GM18867 (cell line): ENCODE measurements at regions not wholly inside any gene's neighbourhood (a gene's known extent, or its start where the extent isn't known, plus 50 kb on each side); places are given as distances from the start of the nearest gene placed in this dataset.
A peak's percentile ranks its signal among the peaks of the same experiment; 100 is the strongest.

Experiments
- ATAC-seq: cut with Tn5 transposase; IDR thresholded peaks from one replicate; pipeline ENCODE4 v1.9.1; 2021; ENCODE audit warnings: mild to moderate bottlenecking, moderate library complexity; ENCODE audit not compliant: unreplicated experiment

DNA sequence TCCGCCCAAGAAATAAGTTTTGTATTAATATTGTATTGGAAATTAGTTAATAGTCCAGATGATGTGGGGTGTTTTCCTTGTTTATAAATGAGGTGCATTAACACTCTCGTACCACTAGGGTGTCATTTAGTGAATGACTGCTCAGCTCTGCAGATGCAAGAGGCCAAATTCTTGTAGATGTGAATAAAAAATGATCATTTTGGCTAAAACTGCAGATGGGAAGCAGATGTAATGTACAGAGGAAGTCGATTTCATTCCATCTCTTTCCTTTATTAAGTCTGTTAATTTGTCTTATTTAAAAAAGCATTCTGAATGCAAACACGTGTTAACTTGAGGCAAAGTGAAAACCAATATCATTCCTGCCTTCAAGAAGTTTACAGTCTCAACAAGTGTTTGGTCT is 108.1 kb downstream of the DHX15 start:
- no peak for ATAC-seq

DNA sequence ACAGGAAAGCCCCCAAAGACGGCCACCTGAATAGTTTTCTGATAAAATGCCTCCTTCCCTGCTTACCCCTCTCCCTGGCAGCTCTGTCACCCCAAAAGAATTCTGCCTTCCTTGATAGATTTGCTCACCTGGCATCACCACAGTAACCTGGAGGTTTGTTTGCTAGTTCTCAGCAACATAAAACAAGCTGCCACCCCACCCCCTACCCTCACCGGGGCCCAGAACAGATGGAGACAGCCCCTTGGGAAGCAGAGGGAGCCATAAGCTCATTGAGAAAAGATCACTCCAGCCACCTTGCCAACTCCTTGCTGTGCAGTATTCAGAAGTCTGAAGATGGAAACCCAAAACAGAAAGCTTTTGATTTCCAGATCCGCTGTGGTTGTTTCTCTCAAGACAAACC is 108.6 kb downstream of the DHX15 start:
- ATAC-seq, result no peak

DNA sequence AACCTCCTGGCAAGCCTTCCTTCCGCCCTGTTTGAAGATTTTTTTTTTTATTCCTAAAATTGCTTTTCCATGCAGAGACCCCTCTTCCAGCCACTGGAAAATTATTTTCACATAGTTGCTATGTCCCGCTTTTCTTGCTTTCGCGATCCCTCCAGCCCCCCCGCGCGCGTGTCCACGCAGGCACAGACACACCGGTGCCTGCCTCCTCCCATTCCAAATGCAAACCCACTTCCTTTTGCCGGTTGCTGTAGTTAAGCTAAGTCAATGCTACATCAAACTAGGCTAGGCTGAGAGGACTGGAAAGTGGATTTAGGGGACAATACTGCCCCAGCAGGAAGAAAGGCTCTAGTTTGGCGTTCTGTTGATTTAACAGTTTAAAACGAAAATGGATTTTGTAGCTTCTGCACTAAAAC is 111.0 kb downstream of the DHX15 start:
- ATAC-seq, result no peak

DNA sequence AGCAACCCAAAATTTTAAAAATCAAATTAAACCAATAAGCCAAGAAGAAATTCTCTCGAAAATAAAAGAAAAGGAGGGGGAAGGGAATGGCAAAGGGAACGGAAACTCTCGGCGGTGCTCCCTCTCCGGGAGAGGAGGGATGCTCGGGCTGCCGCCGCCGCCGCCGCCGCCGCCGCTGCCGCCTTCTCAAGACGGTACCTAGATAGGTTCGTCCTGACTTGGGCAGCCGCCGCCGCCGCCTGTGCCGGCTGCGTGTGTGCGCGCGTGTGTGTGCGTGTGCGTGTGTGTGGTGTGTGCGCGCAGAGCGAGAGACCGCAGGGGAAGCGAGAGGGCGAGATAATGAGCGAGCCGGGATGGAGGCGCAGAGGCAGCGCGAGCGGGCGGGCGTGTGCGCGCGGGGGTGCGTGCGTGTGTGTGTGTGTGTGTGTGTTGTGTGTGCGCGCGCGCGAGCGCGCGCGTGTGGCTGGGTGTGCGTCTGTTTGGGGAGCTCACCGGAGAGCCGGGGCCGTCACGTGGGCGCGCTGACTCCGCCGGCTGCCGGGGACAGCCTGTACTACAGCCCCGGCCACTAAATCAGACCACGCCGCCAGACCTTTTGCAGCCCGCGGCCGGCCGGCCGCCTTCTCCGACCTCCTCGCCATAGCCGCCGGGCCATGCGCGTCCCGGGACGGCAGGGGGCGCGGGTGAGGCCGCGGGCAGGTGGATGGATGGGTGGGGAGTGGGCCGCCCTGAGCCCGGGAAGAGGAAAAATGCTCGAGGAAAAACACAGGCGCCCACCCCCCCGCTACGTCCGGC is 111.6 kb downstream of the DHX15 start:
- ATAC-seq, result peak; percentile 80

DNA sequence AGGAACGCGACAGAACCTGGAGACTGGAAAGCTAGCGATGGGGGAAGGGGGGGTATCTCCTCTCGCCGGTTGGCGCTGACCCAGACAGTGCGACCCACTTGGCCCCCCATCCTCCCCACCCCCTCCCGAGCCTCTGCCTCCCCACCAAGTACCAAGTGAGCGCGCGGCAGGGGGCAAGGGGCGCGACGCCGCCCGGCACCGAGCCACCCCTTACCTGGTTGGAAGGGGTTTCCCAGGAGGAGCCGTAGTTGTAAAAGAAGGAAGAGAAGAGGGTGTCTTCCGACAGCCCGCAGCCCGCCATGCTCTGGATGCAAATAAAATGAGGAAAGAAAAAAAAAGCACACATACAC is 112.2 kb downstream of the DHX15 start:
- no peak for ATAC-seq

DNA sequence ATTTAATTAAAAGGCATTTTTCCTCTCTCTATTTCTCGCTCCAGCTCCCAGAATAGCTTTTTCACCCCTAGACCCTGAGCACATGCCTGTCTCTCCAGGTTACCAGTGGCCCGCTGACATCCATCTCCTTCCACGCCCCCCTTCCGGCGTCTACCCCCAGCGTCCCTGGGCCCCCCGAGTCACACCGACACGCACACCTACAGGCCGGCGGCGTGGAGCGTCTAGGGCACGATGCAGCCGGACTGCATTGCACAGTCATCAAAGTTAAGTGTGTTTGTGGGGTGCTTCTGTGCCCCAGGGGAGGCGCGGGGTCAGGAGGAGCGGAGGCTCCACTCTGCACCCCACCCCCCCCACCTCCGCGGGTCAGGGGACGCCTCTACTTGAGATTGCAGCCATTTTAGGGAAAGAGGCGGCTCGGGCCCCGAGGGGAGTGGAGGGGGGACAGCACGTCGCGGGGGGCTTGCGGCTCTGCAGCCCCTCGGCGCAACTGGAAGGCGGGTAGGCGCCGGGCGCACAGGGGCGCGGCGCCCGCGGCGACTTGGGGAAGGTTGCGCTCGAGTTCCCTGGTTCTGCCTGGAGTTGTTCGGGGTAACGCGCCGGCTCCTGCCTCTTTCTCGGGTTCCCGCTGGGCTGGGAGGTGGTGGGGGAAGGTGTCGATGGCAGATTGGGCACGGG is 112.7 kb downstream of the DHX15 start:
- ATAC-seq, result no peak

DNA sequence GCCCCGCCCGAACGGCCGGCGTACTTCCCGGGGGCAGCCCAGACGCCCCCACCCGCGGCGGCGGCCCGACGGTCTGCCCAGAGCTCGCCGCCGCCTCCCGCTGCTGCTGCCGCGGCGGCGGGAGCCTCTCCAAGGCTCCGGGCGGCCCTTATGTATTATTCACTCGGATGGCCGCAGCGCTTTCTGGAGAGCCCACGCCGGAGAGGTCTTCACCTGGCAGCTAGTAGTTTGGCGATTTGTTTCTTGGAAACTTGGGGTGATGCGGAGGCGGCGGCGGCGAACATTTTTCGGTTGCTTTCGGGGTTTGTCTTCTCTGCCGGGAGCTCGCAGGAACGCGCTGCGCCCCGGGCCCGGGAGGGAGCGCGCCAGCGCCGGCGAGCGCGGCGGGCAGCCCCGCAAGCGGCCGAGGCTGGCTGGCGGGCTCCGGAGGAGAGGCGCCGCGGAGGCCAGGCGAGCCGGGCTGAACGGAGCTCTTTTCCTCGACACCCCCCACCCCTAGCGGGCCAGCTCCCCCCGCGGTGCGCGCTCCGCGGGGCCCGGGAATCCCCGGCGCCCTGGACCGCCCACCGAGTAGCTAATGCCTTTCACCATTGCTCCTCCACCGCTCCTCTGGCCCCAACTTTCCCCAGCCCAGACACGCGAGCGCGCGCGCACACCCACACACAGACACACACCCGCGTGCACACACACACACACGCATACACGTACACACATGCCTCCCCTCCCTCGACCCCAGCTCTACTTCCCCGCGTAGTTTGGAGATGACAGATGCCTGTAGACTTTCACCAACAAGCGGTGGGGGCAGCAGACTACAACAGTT is 113.5 kb downstream of the DHX15 start:
- peak; percentile 22 for ATAC-seq

DNA sequence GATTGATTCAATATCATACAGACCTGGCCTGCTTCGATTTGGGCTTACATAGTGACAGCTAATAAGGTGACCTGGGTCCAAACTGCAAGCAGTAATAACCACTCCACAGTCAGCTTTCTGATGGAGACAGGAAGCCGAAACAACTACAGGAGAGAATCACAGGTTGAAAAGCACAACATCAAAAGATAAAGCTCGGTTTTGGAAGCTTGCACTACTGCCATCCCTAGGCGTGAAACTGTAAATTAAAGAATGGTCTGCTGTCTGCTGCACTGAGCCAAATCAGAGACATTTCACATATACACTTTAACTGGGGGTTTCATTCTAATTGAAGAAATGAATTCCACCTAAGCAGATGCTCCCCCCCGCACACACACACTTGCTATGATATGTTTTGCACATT is 116.3 kb downstream of the DHX15 start:
- no peak for ATAC-seq

DNA sequence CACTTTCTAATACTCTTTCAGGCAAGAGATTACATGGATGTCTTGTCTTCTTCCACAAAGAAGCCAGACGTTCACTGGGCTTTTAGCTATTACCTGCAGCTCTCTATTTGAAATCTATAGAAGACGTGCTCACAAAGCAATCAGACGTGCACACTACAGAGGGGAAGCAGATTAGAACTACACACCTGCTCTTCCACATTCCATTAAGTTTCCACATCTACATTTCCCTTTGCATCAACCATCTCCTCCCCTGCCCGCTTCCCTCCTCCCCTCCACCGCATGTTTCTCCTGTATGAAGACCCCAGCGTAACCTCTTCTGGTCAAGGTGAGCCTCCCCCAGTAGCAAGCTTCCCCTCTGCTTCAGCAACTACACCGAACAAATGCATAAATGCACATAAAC is 119.8 kb downstream of the DHX15 start:
- ATAC-seq, result no peak

DNA sequence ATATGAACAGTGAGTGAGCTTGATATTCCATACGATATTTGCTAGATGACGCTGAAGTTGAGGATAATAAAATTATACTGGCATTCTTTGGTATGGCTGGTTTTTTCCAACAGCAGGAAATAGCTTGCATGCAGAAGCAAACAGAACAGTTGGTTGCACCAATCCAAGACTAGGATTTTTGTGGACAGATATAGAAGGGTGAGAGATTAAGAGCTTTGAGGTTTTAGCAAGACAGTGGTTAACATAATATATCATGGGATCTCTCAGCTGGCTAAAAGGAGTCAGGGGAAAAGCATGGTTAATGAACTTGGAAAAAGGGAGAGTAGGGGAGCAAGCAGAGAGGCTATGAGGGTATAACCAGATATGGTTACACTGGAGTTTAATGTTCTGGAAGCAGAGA is 127.9 kb downstream of the DHX15 start:
- ATAC-seq, result no peak

DNA sequence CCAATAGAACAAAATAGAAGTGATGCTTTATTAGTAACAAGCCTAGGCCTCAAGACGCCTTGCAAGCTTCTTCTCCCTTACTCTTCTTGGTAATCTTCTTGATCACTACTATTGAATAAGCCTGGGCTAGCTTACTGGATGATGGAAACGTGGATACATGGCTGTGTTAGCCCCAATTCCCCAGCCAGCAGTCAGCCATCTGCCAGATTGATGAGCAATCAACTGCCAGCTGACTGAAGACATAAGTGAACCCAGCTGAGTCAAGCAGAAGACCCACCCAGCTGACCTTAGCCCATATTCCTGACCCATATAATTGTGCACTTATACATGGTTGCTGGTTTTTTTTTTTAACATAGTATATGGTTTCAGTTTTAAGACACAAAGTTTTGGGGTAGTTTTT is 130.4 kb downstream of the DHX15 start:
- ATAC-seq, result no peak

DNA sequence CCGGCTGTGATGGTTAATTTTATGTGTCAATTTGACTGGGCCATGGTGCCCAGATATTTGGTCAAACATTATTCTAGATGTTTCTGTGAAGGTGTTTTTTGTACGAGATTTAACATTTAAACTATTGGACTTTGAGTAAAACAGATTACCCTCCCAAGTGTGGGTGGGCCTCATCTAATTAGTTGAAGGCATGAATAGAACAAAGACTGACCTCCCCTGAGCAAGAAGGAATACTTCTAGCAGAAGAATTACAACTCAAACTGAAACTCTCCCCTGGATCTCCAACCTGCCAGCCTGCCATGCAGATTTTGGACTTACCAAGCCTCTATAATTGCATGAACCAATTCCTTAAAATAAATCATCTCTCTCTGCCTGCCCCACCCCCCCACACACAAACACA is 132.5 kb downstream of the DHX15 start:
- ATAC-seq, result no peak

DNA sequence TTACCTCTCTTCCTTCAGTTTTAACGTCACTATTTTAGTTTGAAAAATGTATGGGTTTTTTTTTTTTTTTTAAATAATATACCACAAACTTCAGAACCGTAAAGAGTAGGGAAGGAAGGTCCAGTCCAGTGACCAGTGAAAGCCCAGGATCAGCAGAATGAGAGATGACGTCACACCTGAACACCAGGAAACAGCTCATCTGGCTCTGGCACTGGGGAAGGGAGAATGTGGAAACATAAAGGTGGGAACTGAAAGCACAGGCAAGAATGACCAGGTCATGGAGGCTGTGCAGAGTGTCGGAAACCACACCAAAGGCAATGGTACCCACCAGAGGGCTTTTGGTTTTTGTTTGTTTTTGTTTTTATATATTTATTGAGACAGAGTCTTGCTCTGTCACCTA is 141.2 kb downstream of the DHX15 start:
- ATAC-seq, result no peak

DNA sequence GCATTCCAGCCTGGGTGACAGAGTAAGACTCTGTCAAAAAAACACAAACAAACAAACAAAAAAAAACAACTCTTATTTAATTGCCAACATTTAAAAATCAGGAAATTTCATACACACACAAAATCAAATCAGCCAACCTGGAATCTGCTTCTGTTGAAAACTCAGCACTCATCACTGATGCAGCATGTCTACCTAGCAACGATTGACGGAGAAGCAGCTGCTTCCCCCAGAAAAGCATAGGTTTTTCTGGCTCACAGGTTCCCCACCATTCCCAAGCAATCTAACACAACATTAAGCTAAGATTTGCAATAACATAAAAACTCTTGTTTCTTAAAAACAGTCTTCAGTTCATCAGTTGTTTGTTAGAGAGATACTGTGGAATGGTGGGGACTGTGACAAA is 143.6 kb downstream of the DHX15 start:
- ATAC-seq, result no peak

DNA sequence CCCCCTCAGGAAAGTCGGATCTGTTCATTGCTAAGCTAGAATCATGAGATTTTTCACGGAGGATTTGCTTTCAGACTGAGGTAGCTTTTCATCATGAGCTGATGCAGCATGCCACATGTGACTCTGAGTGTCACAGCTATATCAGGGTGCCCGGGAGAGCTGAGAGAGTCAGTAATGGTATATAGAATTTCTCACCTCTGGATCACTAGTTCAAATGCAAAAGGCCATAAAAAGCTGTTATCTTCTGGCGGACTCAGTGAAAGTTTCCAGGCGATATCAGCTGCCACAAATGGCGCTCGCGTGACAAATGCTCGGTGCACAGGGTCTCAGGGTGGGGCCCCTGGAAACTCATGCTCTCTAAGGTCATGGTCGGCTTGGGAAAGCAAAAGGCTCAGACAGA is 150.1 kb downstream of the DHX15 start:
- ATAC-seq, result no peak

DNA sequence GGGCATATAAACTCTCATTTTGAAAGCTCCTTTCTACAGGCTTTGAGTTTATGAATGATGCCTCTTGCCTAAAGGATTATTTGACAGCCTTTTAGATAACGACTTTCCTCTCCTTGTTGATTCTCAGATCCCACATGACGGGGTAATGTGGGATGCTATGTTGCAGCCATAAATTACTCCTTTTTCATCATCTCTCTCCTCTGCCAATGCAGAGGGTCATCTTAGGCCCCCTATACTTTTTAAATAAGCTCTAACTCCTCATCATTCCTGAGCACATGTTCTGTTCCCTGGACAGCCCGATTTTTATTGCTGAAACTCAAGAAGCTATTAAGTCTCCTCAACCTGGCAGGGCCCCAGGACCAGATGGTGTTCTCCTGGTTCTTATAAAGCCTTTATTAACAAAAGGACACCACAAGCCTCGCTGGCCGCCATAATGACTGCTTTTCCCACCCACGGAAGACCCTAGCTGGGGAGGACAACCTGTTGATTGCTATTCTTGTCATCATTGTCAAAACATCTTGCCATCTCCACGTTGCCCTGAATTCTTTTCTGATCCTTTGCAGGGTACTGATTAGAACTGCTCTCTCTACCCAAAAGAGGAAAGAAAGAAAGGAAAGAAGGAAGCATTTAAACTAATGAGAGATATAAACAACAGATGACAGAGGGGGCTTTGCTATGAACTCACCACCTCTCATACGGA is 150.7 kb downstream of the DHX15 start:
- ATAC-seq, result no peak

DNA sequence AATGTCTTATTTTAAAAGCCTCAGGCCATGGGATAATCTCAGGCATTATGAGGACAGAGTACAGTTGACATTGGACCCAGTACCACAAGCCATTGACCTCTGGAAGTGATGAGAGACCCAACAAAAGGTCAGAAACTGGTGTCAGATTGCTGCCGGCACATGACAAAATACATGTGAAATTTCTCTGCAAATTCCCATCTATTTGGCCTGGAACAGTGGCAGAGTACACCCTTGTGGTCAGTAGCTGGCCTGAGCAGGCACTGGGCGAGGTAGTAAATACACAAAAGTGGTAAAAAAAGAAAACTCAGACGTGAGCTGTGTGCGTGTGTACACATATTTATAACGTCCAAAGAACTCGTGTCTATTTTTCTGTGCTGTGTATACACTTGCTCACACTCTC is 155.5 kb downstream of the DHX15 start:
- ATAC-seq, result no peak

DNA sequence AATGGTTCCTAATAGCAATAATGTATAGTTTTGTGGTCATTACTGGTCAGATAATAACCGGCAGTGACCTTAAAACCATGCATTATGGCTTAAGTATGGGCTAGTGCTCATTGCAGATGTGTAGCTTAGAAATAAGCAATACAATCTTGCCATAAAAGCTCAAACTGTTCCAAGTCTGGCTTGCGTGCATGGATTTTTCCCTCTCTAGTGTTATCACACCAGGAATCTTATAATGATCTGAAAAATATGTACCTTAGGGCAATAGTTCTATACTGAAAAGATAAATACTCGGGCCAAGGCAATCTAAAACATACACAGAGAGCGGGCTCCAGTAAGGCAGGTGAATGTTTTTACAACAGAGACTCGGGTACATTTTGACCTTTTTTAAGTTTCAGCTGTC is 157.8 kb downstream of the DHX15 start:
- ATAC-seq, result no peak

DNA sequence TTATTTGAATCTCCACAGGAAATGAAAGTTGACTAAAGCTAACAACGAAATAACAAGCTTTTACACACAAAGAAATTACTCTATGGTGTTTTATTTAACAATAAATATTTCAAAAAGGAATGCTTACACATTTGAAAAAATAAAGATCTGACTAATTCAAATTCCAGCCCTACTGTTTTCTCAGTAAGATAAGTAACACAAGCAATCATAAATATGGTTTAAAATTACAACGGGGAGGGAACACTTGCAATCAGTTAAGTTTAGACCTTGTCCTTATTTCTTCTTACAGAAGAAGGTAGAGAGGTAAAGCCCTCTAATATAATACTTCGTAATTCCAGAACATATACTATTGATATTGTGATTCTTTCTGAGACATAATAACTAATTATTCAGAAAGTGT is 158.5 kb downstream of the DHX15 start:
- ATAC-seq, result no peak

DNA sequence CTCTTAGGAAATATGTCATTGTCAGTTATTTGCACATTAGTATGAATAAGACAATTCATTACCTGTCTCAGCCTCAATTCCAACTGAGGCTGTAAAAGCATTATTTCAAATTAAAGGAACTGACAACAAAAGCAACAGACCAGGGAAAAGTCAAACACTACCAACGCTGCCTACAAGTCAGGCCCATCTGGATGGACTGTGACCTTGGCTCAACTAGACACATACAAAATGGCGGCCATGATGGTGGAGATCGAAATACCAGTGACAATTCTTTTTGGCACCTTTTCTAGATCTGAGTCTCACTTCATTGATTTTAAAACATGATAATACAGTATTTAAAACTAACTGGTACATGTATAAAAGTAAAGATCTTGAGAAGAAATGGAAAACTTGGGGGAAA is 160.7 kb downstream of the DHX15 start:
- no peak for ATAC-seq

DNA sequence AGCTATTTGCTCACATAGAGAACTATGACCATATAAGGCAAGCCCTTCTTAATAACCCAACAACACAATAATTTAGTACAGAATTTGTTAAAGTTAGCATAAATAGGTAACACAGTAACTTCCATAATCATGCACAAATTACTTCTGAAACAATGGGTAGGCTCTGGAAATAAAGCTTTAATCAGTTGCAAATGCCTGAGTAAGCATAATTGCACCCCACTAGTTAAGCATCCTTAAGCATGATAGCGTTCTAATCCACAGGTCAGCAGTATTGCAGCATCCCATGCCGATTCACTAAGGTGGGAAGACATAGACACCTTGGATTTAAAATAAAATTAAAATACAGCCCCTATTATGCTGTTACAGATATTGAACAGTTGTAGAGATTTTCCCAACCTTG is 161.7 kb downstream of the DHX15 start:
- ATAC-seq, result no peak
